GM20000 (cell line): ENCODE measurements at regions not wholly inside any gene's neighbourhood (a gene's known extent, or its start where the extent isn't known, plus 50 kb on each side); places are given as distances from the start of the nearest gene placed in this dataset.
"Not testable (repeated sequence)": the region's sequence is repeated elsewhere in the genome, so short reads cannot be mapped to it uniquely, and the experiment has no call there.

Experiments
- DNase-seq: peaks from one replicate; pipeline ENCODE4 v3.0.0; 2012; ENCODE audit warnings: low spot score
- CTCF ChIP-seq: IDR thresholded peaks from 2 replicates; pipeline ENCODE4 v1.5.1; 2012; ENCODE audit warnings: mild to moderate bottlenecking, control low read depth; ENCODE audit errors: extremely low read depth, missing control alignments

- no peak for DNase-seq
- no peak for TF ChIP-seq CTCF
These were observed 90.7 kb downstream of the SAMD9 start for GRCh38 chr7:93027044-93027443.

DNA sequence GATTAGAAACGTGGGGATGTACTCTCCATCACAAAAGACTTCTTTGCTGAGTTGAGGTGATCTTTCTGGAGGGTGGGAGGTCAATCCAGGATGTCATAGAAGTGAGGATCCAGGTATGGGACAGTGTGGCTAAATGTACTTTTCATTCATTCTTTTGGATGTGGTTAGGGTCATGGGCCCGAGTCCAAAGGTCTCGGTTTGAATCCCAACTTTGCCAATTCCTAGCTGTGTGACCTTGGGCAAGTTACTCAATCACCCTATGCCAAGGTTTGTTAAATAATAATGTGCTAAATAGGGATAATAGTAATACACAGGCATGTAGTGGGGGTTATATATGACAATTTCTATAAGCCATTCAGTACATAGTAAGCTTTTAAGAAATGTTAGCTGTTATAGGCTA, 91.4 kb downstream of the SAMD9 start:
- no peak for TF ChIP-seq CTCF

DNA sequence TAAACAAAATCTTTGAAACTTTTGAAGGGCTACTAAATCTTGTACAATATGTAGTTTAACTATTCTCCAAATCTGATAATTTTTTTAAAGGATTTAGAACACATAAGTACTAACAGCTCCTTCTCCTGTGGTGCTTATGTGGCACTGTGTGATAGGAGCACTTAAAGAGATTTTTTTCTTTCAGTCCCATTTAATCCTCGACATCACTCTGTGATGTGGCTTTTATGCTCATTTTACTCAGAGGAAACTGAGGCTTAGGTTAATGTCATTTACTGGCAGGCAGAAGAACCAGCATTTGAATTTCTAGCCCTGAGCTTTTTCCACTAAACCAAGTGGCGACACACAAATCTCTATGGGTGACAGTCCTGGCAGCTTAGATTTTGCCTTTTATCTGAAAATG, 92.4 kb downstream of the SAMD9 start:
- TF ChIP-seq CTCF, result no peak

More for the DNA sequence above, 91.4 kb downstream of the SAMD9 start:
- DNase-seq, result no peak

GRCh38 chr7:93022931-93023478, 94.8 kb downstream of the SAMD9 start:
- DNase-seq, result not testable (repeated sequence)

More for the DNA sequence above, 92.4 kb downstream of the SAMD9 start:
- DNase-seq, result no peak

GRCh38 chr7:93021748-93022147, 96.0 kb downstream of the SAMD9 start:
- DNase-seq, result no peak
- TF ChIP-seq CTCF, result no peak

GRCh38 chr7:93018716-93019115, 99.1 kb downstream of the SAMD9 start:
- no peak for DNase-seq
- TF ChIP-seq CTCF, result no peak

DNA sequence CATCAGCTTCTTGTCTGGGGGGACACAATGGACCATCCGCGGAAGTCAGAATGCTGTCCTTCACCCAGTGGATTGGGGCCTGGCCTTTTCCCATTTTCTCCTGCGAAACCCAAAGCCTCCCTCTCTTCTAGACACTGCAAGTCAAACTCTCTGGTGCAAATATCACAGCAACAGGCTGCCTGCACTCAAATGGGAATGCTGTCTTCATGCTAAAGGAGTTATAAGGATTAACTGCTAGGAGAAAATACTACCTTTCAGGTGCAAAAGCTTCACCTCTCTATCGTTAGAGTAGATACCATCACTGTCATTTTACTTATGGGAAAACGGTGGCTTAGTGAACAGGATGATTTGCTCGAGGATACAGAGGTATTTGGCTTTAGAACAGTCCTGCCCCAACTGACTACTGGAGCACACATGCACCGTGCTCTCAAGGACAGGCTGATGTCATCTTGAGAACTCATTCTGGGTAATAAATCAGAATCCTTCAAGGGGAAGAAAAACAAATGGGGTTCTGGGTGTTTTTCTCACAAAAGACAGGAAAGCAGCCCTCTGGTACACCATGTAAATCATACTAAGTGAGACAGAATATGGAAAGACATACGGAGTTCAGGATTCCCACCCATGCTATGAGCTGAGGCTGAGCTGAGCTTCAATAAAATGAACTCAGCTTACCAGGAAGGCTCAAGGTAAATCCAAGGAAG, 100.9 kb downstream of the SAMD9 start:
- no peak for TF ChIP-seq CTCF
- no peak for DNase-seq
